GM19372 (cell line): ENCODE measurements at regions not wholly inside any gene's neighbourhood (a gene's known extent, or its start where the extent isn't known, plus 50 kb on each side); places are given as distances from the start of the nearest gene placed in this dataset.

ENCODE experiments used
- ATAC-seq: cut with Tn5 transposase; IDR thresholded peaks from one replicate; pipeline ENCODE4 v1.9.1; 2021; ENCODE audit warnings: mild to moderate bottlenecking, low read depth, moderate library complexity; ENCODE audit not compliant: unreplicated experiment

- ATAC-seq: no peak
These were observed 186.9 kb downstream of the OPA1 start for GRCh38 chr3:193779933-193780332.

- ATAC-seq: no peak
These were observed 187.4 kb downstream of the OPA1 start for GRCh38 chr3:193780397-193780796.

GRCh38 chr3:193780810-193781478, 187.9 kb downstream of the OPA1 start:
- ATAC-seq: no peak

GRCh38 chr3:193782276-193782647, 189.3 kb downstream of the OPA1 start:
- no peak for ATAC-seq

- ATAC-seq: no peak
These were observed 189.7 kb downstream of the OPA1 start for GRCh38 chr3:193782747-193783146.

- no peak for ATAC-seq
These were observed 190.3 kb downstream of the OPA1 start for GRCh38 chr3:193783166-193783896.

GRCh38 chr3:193784822-193785221, 191.8 kb downstream of the OPA1 start:
- ATAC-seq: no peak

GRCh38 chr3:193787496-193787870, 194.5 kb downstream of the OPA1 start:
- no peak for ATAC-seq

GRCh38 chr3:193788189-193788991, 195.4 kb downstream of the OPA1 start:
- no peak for ATAC-seq

GRCh38 chr3:193789455-193789854, 196.4 kb downstream of the OPA1 start:
- ATAC-seq: no peak

- no peak for ATAC-seq
These were observed 197.3 kb downstream of the OPA1 start for GRCh38 chr3:193790086-193790990.

- no peak for ATAC-seq
These were observed 198.3 kb downstream of the OPA1 start for GRCh38 chr3:193791041-193792032.

GRCh38 chr3:193793123-193793522, 200.1 kb downstream of the OPA1 start:
- no peak for ATAC-seq

GRCh38 chr3:193794002-193794881, 201.2 kb downstream of the OPA1 start:
- ATAC-seq: no peak

- no peak for ATAC-seq
These were observed 202.2 kb downstream of the OPA1 start for GRCh38 chr3:193795062-193795690.

- no peak for ATAC-seq
These were observed 203.1 kb downstream of the OPA1 start for GRCh38 chr3:193796089-193796488.

GRCh38 chr3:193797566-193797965, 204.6 kb downstream of the OPA1 start:
- no peak for ATAC-seq

GRCh38 chr3:193798051-193798450, 205.0 kb downstream of the OPA1 start:
- no peak for ATAC-seq
